AG10803 (cell line): ENCODE measurements at regions not wholly inside any gene's neighbourhood (a gene's known extent, or its start where the extent isn't known, plus 50 kb on each side); places are given as distances from the start of the nearest gene placed in this dataset.

Source experiments
- DNase-seq: peaks from one replicate; pipeline ENCODE4 v3.0.0; 2010; ENCODE audit warnings: low read depth
- H3K4me3 ChIP-seq: 2 replicates; pipeline ENCODE4 v1.5.1; 2011; ENCODE audit warnings: mild to moderate bottlenecking, low read length, control low read depth
- CTCF ChIP-seq: conservative IDR thresholded peaks from 2 replicates; pipeline ENCODE4 v1.5.1; 2011; ENCODE audit warnings: mild to moderate bottlenecking, low read length, control low read depth, inconsistent platforms

GRCh38 chr13:111599791-111600190 is 279.3 kb downstream of the TEX29 start:
- DNase-seq: no peak
- TF ChIP-seq CTCF: no peak
- no peak overlapping the region for H3K4me3 ChIP-seq

GRCh38 chr13:111602874-111603273 is 282.4 kb downstream of the TEX29 start:
- no peak for DNase-seq

GRCh38 chr13:111604097-111604496 is 283.7 kb downstream of the TEX29 start:
- H3K4me3 ChIP-seq: no peak overlapping the region
- DNase-seq: no peak
- no peak for TF ChIP-seq CTCF

More at GRCh38 chr13:111602874-111603273, 282.4 kb downstream of the TEX29 start:
- TF ChIP-seq CTCF: no peak
- H3K4me3 ChIP-seq: no peak overlapping the region

GRCh38 chr13:111608556-111608955 is 288.1 kb downstream of the TEX29 start:
- H3K4me3 ChIP-seq: no peak overlapping the region
- TF ChIP-seq CTCF: no peak
- no peak for DNase-seq

GRCh38 chr13:111609631-111610030 is 289.2 kb downstream of the TEX29 start:
- no peak for DNase-seq
- no peak for TF ChIP-seq CTCF
- no peak overlapping the region for H3K4me3 ChIP-seq

- no peak overlapping the region for H3K4me3 ChIP-seq
- DNase-seq: no peak
- no peak for TF ChIP-seq CTCF
These were observed 289.6 kb downstream of the TEX29 start for GRCh38 chr13:111610081-111610480.

GRCh38 chr13:111610879-111611278 is 290.4 kb downstream of the TEX29 start:
- no peak for TF ChIP-seq CTCF
- DNase-seq: no peak
- H3K4me3 ChIP-seq: no peak overlapping the region
